SU-DHL-6 (cell line): ENCODE measurements at regions not wholly inside any gene's neighbourhood (a gene's known extent, or its start where the extent isn't known, plus 50 kb on each side); places are given as distances from the start of the nearest gene placed in this dataset.

Source experiments
- H2AFZ ChIP-seq: fragments of 200-600 bp; sonication (generic); 2 replicates; pipeline ENCODE4 v1.6.1; 2014; ENCODE audit warnings: low read depth, mild to moderate bottlenecking, moderate library complexity, mixed read lengths, antibody characterized with exemption, low read length; ENCODE audit not compliant: severe bottlenecking
- H3F3A ChIP-seq: fragments of 200-600 bp; shearing (Covaris generic); 2 replicates; pipeline ENCODE4 v1.6.0; 2016; ENCODE audit warnings: antibody characterized with exemption, mild to moderate bottlenecking; ENCODE audit not compliant: insufficient read depth
- H3K27ac ChIP-seq: fragments of 200-600 bp; sonication (generic); 2 replicates; pipeline ENCODE4 v1.5.1; 2016; ENCODE audit warnings: low read depth, mild to moderate bottlenecking, low read length, moderate library complexity, mixed read lengths
- H3K27me3 ChIP-seq: fragments of 200-600 bp; sonication (generic), shearing (Covaris generic); 2 replicates; pipeline ENCODE4 v1.6.0; 2014; ENCODE audit warnings: mild to moderate bottlenecking, low read length
- H3K36me3 ChIP-seq: fragments of 200-600 bp; sonication (generic); 2 replicates; pipeline ENCODE4 v1.6.1; 2014; ENCODE audit warnings: mild to moderate bottlenecking, low read length, mixed read lengths
- H3K4me2 ChIP-seq: fragments of 300-600, 200-600 bp; shearing (Covaris generic), sonication (generic); 2 replicates; pipeline ENCODE4 v1.6.0; 2014; ENCODE audit warnings: low read length, low read depth, mild to moderate bottlenecking; ENCODE audit not compliant: poor library complexity, severe bottlenecking
- H3K4me3 ChIP-seq: fragments of 200-600 bp; sonication (generic); 2 replicates; pipeline ENCODE4 v1.5.1; 2014; ENCODE audit warnings: antibody characterized with exemption, low read length, mild to moderate bottlenecking, mixed read lengths; ENCODE audit not compliant: insufficient read depth, poor library complexity, severe bottlenecking
- H3K79me2 ChIP-seq: fragments of 200-600 bp; sonication (generic); 2 replicates; pipeline ENCODE4 v1.6.1; 2014; ENCODE audit warnings: mild to moderate bottlenecking, low read length, moderate library complexity; ENCODE audit not compliant: insufficient read depth
- H3K9ac ChIP-seq: fragments of 200-600 bp; sonication (generic); 2 replicates; pipeline ENCODE4 v1.7.0; 2014; ENCODE audit warnings: mild to moderate bottlenecking, low read length
- H3K9me2 ChIP-seq: fragments of 200-600 bp; sonication (generic); replicated peaks from 2 replicates; pipeline ENCODE4 v1.6.1; 2014; ENCODE audit warnings: low read length; ENCODE audit not compliant: insufficient read depth
- H3K9me3 ChIP-seq: fragments of 200-600 bp; sonication (generic); 2 replicates; pipeline ENCODE4 v1.6.1; 2014; ENCODE audit warnings: low read length, mixed read lengths; ENCODE audit not compliant: insufficient read depth
- H4K20me1 ChIP-seq: fragments of 200-600 bp; sonication (generic); 2 replicates; pipeline ENCODE4 v1.6.1; 2014; ENCODE audit warnings: low read depth, mild to moderate bottlenecking, antibody characterized with exemption, low read length, moderate library complexity, mixed read lengths
- EZH2phosphoT487 ChIP-seq: fragments of 200-600 bp; sonication (generic), shearing (Covaris generic); conservative IDR thresholded peaks from 2 replicates; pipeline ENCODE4 v1.6.1; 2018; ENCODE audit warnings: mild to moderate bottlenecking, antibody characterized with exemption, low read length, moderate library complexity, mixed read lengths
- TF ChIP-seq, protein P1 (sequence below): fragments of 200-600 bp; sonication (generic); IDR thresholded peaks from one replicate; pipeline ENCODE4 v1.5.1; 2017; ENCODE audit warnings: antibody characterized with exemption, mild to moderate bottlenecking, low read length, moderate library complexity; ENCODE audit not compliant: insufficient read depth, poor library complexity, severe bottlenecking

DNA sequence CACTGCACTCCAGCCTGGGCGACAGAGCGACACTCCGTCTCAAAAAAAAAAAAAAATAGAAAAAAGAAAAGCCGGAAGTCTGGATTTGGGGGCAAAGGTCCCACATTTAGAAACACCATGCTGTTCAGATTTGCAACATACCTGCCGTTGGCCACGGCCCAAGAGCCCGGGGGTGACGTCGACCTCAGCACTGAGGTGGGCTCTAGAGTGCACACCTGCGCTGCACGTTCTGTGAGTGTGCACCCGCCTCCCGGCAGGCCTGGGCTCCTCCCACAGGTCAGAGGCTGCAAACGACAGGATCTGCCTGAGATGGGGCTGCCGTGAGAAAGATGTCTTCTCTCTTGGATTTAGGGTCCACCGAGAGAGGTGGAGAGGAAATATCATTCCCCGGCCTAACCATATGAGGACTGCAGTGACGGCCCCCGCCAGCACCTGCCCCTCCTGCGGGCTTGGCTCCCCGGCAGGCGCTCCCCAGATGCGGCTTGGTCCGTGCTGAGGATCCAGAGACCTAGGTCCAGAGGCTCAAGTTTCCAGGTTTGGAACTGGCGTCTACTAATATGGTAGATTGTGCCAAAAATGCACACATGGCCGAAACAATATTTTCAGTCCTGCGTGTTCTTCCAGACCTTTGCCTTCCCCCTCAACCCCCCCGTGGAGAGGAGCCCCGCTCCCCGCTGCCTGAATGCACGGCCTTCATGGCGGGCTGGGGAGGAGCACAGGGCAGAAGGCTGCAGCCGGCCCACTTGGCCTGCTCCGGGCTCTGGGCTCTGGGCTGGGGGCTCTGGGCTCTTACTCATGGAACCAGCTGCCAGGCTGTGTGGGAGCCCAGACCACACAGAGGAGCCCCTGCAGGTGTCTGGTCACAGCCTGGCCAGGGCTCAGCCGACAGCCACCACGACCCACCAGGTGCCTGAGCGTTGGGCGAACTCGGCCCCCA, 58.8 kb upstream of the FBRSL1 start:
- no peaks in the 10 kb centered on the region for H3K27me3 ChIP-seq
- no peak for TF ChIP-seq EZH2phosphoT487
- TF ChIP-seq, protein P1, sequence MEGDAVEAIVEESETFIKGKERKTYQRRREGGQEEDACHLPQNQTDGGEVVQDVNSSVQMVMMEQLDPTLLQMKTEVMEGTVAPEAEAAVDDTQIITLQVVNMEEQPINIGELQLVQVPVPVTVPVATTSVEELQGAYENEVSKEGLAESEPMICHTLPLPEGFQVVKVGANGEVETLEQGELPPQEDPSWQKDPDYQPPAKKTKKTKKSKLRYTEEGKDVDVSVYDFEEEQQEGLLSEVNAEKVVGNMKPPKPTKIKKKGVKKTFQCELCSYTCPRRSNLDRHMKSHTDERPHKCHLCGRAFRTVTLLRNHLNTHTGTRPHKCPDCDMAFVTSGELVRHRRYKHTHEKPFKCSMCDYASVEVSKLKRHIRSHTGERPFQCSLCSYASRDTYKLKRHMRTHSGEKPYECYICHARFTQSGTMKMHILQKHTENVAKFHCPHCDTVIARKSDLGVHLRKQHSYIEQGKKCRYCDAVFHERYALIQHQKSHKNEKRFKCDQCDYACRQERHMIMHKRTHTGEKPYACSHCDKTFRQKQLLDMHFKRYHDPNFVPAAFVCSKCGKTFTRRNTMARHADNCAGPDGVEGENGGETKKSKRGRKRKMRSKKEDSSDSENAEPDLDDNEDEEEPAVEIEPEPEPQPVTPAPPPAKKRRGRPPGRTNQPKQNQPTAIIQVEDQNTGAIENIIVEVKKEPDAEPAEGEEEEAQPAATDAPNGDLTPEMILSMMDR, result no peak
- no peaks in the 10 kb centered on the region for H3K9me3 ChIP-seq

DNA sequence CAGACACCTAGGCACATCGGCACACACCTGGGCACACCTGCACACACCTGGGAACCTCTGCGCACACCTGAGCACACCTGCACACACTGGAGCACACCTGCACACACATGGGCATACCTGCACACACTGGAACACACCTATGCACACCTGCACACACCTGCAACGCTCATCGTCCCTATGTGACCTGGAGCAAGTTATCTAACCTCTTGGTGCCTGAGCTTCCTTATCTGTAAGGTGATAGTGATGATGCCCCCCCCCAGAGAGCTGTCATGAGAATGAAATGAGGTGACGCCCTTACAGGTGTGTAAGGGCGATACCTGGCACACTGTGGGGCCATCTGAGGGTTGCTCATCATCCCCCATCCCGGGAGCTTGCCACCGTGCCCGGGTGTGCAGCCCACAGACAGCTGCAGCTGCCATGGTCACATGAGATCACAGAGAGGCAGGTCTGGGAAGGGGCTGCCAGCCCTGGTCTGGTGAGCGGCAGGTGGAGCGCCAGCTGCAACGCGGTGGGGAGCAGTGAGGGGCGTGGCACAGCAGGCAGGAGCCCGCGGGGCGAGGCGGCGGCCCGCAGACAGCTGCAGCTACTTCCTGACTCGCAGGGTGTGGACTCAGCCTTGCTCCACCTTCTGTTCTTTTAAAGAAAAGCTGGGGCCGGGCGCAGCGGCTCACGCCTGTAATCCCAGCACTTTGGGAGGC, 59.9 kb upstream of the FBRSL1 start:
- Histone ChIP-seq H3K36me3 (no peaks in the 10 kb centered on the region), H3K27ac (no peak overlapping the region), H3K4me3 (no peak overlapping the region), H3K4me2 (no peak overlapping the region), H3K9ac (no peak overlapping the region), H2AFZ (no peak overlapping the region), H3K79me2 (no peaks in the 10 kb centered on the region), H3K9me2 (no peaks in the 10 kb centered on the region), H3F3A (no peaks in the 10 kb centered on the region), H3K27me3 (no peaks in the 10 kb centered on the region), H4K20me1 (no peaks in the 10 kb centered on the region), H3K9me3 (no peaks in the 10 kb centered on the region)
- no peak for TF ChIP-seq EZH2phosphoT487
- TF ChIP-seq, protein P1, result no peak

More for the DNA sequence above, 58.8 kb upstream of the FBRSL1 start:
- Histone ChIP-seq H3K79me2 (no peaks in the 10 kb centered on the region), H4K20me1 (no peaks in the 10 kb centered on the region), H3K4me2 (no peak overlapping the region), H3K27ac (no peak overlapping the region), H3K36me3 (no peaks in the 10 kb centered on the region), H3K9ac (no peak overlapping the region), H3F3A (no peaks in the 10 kb centered on the region), H3K9me2 (no peaks in the 10 kb centered on the region), H2AFZ (no peak overlapping the region), H3K4me3 (no peak overlapping the region)

DNA sequence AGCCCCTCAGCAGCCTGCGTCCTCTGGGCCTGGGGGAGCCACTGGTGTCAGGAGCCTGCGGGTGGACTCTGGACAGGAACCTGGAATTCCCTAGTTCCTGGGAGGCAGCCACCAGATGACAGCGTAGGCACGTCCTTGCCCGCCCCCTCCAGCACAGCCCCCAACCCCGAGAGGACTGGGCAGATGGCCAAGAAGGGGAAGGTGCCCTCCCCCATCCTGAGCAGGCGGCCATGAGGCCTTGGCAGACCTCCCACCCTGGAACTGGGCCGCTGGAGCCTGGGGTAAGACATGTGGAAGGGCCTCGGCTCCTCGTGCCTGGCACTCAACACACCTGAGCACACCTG, 60.4 kb upstream of the FBRSL1 start:
- Histone ChIP-seq H2AFZ (no peak overlapping the region), H4K20me1 (no peaks in the 10 kb centered on the region), H3K4me2 (no peak overlapping the region), H3K27me3 (no peaks in the 10 kb centered on the region), H3K36me3 (no peaks in the 10 kb centered on the region), H3K9ac (no peak overlapping the region), H3K79me2 (no peaks in the 10 kb centered on the region), H3K4me3 (no peak overlapping the region), H3K9me2 (no peaks in the 10 kb centered on the region), H3K27ac (no peak overlapping the region), H3K9me3 (no peaks in the 10 kb centered on the region), H3F3A (no peaks in the 10 kb centered on the region)
- TF ChIP-seq EZH2phosphoT487, result no peak
- TF ChIP-seq, protein P1, result no peak
